NCI-H524 treated with DMSO at 0.1 percent for 48 hours (cell line): ENCODE measurements at regions not wholly inside any gene's neighbourhood (a gene's known extent, or its start where the extent isn't known, plus 50 kb on each side); places are given as distances from the start of the nearest gene placed in this dataset.

Source experiments
- DNase-seq: peaks from one replicate; lab custom pipeline; 2025; lab: John Stamatoyannopoulos, UW

DNA sequence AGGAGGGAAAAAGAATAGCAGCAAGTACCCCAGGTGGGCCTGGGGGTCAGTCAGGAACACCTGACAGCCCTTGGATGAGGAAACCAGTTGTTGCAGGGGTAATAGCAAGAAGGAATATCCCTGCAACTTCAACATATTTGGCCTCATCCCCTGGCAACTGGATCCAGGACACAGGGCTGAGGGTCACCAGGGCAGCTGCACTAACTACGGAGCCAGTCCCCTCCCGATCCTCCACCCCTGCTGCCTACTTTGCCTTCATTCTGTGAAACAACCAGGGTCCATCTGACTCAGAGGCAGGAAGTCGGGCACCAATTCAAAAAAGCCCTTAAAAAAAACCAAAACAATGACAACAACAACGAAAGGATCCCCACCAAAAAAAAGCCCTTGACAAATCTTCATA, 52.9 kb downstream of the FRMPD3 start:
- DNase-seq, result no peak

- DNase-seq, result no peak
Observed at GRCh38 chrX:107504006-107504405, 54.6 kb downstream of the FRMPD3 start.

- no peak for DNase-seq
Observed at GRCh38 chrX:107505223-107505622, 55.8 kb downstream of the FRMPD3 start.

GRCh38 chrX:107506596-107507031, 57.2 kb downstream of the FRMPD3 start:
- DNase-seq, result no peak

- no peak for DNase-seq
Observed at GRCh38 chrX:107507093-107507743, 57.8 kb downstream of the FRMPD3 start.

- no peak for DNase-seq
Observed at GRCh38 chrX:107507744-107508117, 58.3 kb downstream of the FRMPD3 start.

DNA sequence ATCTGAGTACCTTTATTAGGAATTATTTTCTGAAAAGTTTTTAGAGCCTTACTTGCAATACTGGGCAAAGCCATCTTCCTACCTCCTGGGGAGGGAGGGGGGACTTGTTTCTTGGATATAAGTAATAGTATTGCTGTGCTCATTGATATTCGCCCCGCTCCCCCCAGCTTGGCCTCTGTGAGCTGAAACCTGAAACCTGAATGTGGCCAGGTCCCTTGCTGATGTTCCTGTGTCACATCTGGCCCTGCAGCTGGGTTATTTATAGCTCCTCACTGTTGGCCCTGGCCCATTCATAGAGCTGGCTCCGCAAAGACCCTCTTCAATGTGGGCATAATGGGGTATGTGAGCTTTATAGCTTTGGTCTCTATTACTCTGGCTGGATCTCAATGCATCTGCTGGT, 59.5 kb downstream of the FRMPD3 start:
- DNase-seq, result no peak

GRCh38 chrX:107514944-107515343, 65.5 kb downstream of the FRMPD3 start:
- DNase-seq, result no peak

- no peak for DNase-seq
Observed at GRCh38 chrX:107521877-107522586, 72.6 kb downstream of the FRMPD3 start.

DNA sequence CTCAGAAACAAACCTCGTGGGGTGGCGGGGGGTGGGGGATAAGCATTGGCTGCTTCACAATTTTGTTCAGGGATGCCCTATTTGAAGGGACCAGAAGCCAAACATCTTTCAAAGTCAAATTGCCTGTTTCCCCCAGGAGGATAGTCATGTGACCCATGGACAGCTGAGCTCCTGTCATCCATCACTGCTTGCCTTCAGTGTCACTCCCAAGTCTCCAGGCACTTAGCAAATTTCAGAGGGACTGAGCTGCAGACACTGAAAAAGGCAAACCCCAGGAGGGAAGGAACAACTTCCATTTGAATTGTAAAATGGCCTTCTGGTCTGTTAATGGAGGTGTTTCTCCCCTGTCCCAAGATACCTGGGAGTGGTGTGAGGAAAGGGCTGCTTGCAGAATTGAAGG, 73.4 kb downstream of the FRMPD3 start:
- no peak for DNase-seq

GRCh38 chrX:107526141-107526540, 76.7 kb downstream of the FRMPD3 start:
- DNase-seq, result no peak

GRCh38 chrX:107530141-107530540, 80.7 kb downstream of the FRMPD3 start:
- no peak for DNase-seq

DNA sequence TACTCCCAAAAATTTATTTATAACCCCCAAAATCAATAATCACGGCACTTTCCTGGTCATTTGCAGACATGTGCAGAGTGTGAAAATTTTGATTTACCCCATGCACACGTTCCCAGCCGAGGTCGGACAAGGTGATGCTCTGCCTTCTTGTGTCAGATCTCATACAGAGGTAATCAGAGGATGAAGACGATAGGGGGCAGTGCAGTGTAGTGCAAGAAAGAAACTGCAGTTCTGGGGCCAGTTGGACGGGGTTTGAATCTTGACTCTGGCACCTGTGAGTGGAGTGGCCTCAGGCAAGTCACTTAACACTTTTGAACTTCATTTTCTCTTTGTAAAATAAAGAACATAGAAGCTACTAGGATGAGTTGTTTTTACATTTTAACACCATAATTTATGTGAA, 88.4 kb downstream of the FRMPD3 start:
- DNase-seq, result peak; percentile 21

DNA sequence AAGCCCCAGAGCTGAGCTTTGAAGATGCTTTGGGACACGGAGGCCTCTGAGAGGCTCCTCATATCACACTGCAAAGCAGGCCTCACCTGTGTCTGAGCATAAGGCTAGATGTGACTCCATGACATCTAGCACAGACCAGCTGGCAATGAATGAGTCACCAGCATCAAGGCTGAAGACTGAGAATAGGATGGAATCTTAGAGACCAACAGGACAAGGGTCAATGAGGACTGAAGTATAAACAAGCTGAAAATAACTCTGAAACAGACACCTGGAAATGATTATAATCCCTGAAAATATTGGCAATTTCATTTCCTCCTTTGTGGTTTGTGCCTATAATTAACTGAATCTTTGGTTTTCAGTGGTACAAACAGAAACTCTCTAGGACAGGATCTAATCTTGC, 87.1 kb upstream of the PRPS1 start:
- no peak for DNase-seq

GRCh38 chrX:107542040-107542439, 86.3 kb upstream of the PRPS1 start:
- DNase-seq, result no peak

DNA sequence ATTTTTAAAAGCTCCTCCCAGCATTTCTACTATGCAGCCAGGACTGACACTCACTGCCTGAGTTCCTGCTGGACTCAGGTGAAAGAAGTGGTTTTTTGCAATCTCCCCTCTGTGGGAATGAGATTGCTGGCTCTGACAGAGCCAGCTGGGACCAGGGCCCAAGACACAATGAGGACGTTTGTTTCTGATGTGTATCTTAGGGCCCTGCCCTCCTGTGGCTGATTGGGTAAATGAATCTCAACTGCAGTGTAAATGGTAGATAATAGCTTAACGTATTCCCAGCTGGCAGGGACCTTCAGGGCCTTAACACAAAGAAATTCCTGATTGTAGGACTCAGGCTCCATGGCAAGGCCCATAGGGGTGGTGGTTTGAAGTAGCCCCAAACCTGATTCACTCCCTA, 85.8 kb upstream of the PRPS1 start:
- DNase-seq, result no peak

DNA sequence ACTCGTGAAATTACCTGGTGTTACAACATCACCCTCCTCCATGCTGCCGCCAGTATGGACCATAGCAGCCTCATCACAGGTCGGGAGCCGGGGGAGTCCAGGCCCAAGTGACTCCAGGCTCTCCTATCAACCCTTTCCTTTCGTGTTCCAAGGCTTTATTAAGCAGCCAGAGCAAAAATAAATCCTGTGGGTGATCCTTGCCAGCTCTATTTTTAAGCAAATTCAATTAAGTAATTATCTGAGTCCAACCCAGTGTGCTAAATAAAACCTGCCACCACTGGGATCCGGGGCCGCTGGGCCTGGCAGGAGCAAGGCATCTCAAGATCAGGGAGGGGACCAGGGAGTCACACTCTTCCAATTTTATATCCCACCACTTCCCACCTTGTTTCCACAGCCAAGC, 80.7 kb upstream of the PRPS1 start:
- no peak for DNase-seq

GRCh38 chrX:107548775-107549174, 79.5 kb upstream of the PRPS1 start:
- DNase-seq, result no peak

DNA sequence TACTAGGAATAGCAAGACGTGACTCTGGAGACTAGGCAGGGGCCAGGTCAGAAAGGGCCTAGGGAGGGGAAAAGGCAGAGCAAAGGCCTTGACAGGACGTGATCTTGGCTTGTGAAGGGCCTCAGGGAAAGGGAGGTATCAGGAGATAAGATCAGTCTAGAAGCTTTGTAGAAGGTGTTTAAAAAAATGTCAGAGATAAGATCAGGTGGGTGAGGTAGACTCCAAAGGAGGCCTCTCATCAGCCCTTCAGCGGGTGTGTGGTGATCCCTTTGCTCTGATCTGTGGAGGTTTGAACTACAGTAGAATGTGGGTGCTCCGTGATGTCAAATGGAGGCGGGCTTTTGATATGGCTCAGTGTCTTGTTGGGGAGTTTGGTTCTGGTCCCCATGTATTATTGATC, 78.8 kb upstream of the PRPS1 start:
- DNase-seq, result no peak

DNA sequence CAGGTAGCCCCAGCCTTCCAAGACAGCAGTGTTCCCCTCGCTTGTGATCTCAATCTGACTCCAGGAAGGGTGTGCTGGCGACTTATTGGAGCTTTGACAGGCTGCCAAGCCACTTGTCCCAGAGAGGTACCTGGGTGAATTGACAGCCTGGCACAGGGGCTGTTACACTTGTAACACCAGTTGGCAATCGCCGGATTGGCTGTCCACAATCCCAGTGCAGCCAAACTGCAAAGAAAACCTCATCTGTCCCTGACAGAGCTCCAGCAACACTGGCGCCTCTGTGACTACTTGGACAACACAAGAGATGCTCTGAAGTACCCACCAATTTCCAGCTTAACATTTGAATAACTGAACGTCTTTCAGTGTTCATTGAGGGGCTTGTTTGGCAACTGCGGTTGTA, 76.8 kb upstream of the PRPS1 start:
- DNase-seq, result no peak

DNA sequence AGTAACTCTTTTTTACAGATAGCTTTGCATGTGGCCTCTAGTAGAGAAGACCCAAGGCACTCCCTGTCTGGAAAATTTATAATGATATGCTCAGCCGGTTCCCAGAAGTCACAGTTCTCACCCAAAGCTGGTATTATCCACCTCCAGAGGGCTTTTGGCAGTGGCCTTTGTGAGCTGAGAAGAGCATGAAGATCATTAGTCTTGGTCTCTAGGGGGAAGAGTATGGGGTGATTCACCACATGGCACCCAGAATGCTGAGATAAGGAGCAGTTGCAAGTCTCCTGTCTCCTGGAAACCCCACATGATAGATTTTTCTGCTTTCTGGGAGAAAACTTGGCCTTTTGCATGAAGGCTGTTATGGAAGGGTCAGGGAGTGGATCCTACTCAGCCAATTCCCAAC, 75.4 kb upstream of the PRPS1 start:
- DNase-seq, result no peak

DNA sequence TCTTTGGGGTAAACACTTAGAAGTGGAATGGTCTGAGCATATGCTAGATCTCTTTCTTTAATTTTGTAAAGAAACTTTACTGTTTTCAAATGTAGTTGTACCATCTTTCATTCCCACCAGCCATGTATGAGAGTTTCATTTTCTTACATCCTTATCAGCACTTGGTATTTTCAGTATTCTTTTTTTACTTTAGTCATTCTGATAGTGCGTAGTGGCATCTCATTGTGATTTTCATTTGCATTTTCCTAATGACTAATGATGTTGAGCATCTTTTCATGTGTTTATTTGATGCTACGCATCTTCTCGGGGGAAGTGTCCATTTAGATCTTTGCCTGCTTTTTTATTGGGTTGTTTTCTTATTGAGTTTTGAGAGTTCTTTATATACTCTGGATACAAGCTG, 71.3 kb upstream of the PRPS1 start:
- no peak for DNase-seq

DNA sequence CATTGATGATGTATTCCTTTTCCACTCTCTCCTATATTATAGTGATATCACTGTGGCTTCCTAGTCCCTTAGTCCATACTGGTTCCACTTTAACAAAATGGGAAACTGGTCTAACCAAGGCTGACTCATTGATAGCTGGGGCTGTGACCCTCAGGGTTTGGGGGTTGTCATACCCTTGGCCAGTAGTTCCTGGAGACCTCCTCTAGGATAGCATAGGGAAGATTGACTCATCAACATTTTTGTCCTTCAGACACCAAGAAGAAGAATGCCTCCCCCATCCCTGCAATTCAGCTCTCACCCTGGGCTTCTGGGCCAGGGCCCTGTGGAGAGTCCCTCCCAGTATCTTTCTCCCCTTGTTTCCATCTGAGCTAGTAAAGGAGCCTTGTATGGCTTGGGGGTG, 68.8 kb upstream of the PRPS1 start:
- DNase-seq, result no peak

DNA sequence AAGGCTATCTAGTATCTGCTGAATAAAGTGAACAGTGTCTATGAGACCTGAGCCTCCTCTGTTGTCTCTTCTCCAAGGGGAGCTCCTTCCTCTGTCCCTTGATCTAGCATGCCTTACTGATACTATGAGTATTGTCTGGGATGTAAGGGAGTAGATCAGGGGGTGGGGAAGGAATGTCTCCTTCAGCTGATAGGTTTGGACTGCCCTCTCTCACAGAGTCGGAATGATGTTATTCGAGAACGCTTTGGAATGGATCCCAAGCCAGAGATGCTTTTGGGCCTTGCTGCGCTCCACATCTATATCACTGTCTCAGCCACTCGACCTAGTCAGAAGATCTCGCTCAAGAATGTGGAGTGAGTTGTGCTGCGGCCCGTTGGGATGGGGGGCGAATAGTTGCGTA, 68.3 kb upstream of the PRPS1 start:
- no peak for DNase-seq
